COLO668 (cell line): ENCODE measurements at regions not wholly inside any gene's neighbourhood (a gene's known extent, or its start where the extent isn't known, plus 50 kb on each side); places are given as distances from the start of the nearest gene placed in this dataset.
"Not testable (repeated sequence)": the region's sequence is repeated elsewhere in the genome, so short reads cannot be mapped to it uniquely, and the experiment has no call there.

ENCODE experiments used
- DNase-seq: peaks from one replicate; lab custom pipeline; 2025; ENCODE audit not compliant: unreplicated experiment; lab: John Stamatoyannopoulos, UW

- DNase-seq = no peak
Measured at GRCh38 chr4:141849778-141850177, 213.4 kb downstream of the IL15 start.

- DNase-seq = no peak
Measured at GRCh38 chr4:141851246-141851891, 215.0 kb downstream of the IL15 start.

DNA sequence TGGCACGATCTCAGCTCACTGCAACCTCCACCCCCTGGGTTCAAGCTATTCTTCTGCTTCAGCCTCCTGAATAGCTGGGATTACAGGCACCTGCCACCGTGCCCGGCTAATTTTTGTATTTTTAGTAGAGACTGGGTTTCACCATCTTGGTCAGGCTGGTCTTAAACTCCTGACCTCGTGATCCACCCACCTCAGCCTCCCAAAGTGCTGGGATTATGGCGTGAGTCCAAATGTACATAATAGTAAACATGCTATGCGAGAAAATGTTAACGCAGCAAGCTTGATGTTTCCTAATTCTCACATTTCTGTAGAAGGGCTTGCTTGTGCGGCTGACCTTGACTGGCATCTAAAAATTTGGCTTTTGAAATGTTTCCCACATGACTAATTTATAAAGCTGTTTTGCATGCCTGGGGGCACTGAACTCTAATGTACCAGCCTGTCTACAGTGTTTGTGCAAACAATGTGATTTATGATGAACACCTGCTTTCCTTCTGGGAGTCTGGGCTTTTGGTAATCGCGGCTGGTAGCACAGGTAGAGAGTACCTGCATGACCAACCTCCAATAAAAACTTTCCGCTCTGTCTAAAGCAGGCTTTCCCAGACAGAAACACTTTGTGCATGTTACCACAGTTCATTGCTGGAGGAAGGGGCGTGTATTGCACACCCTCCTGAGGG, 216.8 kb downstream of the IL15 start:
- DNase-seq = peak; percentile 76

DNA sequence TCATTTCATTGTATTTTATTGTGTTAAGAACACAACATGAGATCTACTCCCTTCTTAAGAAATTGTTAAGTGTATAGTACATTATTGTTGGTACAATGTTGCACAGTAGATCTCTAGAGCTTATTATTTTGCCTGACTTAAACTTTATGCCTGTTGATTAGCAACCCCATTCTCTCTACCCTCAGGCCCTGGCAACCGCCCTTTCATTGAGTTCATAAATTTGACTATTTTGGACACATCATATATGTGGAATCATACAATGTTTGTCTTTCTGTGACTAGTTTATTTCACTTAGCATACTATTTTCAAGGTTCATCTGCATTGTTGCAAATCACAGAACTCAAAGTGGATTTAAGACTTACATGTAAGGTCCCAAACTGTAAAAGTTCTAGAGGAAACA, 222.1 kb downstream of the IL15 start:
- DNase-seq = no peak

- DNase-seq = no peak
Measured at GRCh38 chr4:141860974-141861373, 224.6 kb downstream of the IL15 start.

GRCh38 chr4:141870152-141870551, 233.8 kb downstream of the IL15 start:
- no peak for DNase-seq

GRCh38 chr4:141871086-141871770, 234.8 kb downstream of the IL15 start:
- no peak for DNase-seq

DNA sequence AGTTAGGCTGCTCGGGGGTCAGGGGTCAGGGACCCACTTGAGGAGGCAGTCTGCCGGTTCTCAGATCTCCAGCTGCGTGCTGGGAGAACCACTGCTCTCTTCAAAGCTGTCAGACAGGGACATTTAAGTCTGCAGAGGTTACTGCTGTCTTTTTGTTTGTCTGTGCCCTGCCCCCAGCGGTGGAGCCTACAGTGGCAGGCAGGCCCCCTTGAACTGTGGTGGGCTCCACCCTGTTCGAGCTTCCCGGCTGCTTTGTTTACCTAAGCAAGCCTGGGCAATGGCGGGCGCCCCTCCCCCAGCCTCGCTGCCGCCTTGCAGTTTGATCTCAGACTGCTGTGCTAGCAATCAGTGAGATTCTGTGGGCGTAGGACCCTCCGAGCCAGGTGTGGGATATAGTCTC, 246.3 kb downstream of the IL15 start:
- DNase-seq = not testable (repeated sequence)

DNA sequence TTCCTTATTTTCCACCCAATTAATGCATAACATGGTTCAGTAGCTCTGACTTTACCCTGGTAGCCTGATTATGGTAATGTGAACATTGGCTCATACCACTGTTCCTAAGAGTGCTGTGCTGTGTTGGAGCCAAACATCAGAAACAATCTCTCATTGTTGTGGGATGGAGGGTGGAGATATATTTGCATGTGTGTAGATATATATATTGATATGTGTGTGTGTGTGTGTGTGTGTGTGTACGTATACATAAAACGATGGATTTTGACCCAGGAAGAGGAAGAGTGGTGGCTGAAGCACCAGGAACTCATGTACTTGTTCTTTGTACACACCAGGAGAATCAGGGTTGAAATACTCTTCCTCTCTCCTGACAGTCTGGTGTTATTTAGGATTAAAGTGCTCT, 247.7 kb downstream of the IL15 start:
- no peak for DNase-seq

- no peak for DNase-seq
Measured at GRCh38 chr4:141885112-141885511, 248.7 kb downstream of the IL15 start.

GRCh38 chr4:141890279-141890678, 253.9 kb downstream of the IL15 start:
- DNase-seq = no peak

DNA sequence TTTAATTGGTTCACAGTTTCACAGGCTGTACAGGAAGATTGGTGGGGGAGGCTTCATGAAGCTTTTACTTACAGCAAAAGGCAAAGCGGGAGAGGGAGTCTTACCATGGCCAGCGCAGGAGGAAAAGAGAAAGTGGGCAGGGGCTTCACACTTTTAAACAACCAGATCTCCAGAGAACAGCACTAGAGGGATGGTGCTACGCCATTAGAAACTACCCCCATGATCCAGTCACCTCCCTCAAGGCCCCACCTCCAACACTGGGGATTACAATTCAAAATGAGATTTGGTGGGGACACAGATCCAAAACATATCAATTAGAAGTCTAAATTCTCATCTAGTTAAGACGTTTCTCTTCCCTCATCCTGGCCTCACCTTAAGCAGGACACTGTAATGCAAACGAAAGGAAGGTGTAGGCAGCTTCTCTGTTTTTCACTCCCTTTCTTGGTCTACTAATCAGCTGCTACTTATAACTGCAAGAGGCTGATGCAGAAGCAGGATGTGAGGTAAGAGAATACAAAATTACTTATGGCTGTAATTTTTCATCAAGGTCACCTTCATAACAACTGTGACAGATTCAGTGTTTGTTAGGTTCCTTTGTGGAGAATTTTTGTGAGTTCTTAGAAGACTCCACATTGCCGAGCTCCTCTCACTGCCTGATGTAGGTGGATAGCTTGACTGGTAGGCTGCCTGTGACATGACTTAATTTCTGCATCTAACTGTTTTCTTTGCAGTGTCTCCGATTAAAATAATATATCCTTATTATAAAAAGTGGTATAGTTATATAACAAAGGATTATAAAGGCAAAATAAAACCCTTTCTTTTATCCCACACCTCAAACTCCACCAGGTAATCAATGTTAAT, 255.1 kb downstream of the IL15 start:
- no peak for DNase-seq

- DNase-seq = no peak
Measured at GRCh38 chr4:141896687-141897086, 260.3 kb downstream of the IL15 start.

GRCh38 chr4:141898346-141898745, 262.0 kb downstream of the IL15 start:
- DNase-seq = no peak

- no peak for DNase-seq
Measured at GRCh38 chr4:141899103-141899502, 262.7 kb downstream of the IL15 start.

DNA sequence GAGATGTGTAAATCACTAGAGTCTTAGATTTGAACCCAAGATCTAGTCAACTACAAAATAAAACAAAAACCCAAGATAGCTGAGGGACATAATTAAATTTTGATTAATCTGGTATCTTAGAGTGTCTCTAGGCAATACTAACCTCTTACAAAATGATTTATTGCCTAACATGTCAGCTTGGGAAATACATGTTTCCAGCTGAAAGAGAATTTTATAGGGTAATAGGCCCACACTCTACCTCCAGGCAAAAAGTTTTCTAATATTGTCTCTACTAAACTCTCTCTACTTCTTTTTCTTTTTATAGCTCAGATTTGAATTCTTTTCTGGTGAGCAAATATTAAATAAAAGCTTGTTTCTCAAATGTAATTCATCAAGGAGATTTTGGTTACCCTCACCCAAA, 263.2 kb downstream of the IL15 start:
- DNase-seq = no peak

DNA sequence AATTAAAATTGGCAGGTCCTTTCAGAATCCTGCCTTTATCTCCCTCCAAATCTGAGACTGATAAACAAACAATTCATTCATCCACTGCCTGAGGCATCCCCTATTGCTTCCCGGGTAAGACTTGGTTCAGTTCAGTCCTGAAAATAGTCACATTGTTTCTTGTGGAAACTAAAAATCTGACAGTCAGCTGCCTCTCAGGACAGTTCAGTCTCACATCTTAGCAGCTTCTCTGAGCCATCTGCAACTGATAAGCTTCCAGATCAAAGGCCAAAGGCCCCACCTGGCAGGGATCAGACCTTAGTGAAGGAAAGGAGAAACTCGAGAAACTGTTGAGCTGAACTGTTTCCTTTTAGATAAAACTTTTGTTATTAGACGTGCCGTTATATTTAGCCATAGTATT, 264.5 kb downstream of the IL15 start:
- DNase-seq = no peak

DNA sequence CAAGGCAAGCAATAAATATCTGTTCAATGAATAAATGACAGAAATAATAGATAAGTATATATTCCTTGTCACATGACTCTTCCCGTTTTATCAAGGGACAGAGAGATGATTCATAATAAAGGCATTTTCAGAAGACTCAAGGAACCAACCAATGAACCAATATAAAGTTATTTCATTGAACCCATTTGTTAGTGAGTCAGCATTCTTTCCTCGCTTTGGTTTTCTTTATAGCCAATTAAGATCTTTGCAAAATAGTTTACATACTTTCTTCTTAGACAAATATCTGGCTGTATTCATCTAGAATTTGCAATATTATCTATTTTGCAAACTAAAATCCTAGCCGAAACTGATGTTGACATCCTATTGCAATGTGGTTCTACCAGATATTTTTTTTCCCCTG, 269.4 kb downstream of the IL15 start:
- DNase-seq = no peak

DNA sequence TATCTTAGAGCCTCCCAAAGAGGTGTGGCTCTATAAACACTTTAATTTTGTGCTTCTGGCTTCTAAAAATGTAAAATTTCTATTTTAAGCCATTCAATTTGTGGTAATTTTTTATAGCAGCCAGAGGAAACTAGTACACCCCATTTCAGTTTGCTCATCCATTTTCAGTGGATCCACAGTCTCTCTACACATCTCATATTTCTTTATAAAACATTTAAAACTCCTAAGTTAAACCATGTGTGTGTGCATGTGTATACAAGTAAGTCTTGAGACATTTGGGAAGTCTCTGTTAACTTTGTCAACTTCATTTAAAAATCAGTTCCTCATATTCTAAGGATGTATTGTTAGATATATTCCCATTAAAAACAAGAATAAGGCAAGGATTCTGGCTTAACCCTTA, 273.2 kb downstream of the IL15 start:
- no peak for DNase-seq

DNA sequence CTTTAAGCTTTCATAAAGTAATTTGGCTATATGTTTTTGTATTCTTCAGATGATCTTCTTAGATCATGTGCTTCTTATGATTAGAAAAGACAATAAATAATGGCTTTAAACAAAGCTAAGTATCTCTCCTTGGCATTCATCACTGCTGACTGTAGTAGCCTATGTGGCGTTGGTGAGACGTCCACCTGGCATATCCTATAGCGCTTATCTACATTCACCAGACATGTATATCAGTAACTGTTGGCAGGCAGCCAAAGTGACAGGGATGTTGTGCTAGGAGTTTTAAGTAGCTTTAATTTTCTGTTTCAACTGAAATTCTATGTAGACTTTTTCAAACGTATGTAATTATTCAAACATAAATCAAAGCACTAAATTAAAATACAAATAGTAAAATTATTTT, 276.4 kb downstream of the IL15 start:
- peak; percentile 83 for DNase-seq

GRCh38 chr4:141913928-141914327, 277.5 kb downstream of the IL15 start:
- no peak for DNase-seq
